ENCODE measurements at regions not wholly inside any gene's neighbourhood (a gene's known extent, or its start where the extent isn't known, plus 50 kb on each side); places are given as distances from the start of the nearest gene placed in this dataset.

DNA sequence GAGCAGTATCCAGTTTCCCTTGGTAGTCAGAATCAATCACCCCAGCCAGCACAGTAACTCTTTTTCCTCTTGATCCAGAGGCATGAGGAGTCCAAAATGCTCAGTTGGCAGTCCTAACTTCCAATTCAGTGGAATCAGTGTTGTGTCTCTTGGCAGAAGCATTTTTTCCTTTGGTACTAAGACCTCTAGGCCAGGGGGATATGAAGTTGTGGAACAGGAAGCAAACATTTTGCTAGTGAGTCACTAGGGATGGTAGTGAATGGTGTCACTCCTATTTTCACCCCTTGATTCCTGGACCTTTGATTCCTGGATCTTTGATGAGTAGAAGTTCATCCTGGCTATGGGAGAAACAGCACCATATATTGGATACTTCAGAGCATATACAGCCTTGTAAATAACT lies 70.5 kb upstream of the ALDH1A3 start:
- ChIA-PET CTCF (no interaction called here), POLR2A (no interaction called here)
- Histone ChIP-seq H3K9me3 (ENCODE audit: control insufficient read depth in 2 of 3, low read length in 3 of 3) (peaks cover 0 to 7% (median 0%) of the 10 kb centered on the region in 3 experiments), H3K36me3 (ENCODE audit: control insufficient read depth in 2 of 3, insufficient read depth in 3 of 3, low read length in 3 of 3) (no peaks in the 10 kb centered on the region), H3K27ac (ENCODE audit: low read depth, low read length) (no peak overlapping the region), H3K27me3 (ENCODE audit: control insufficient read depth in 2 of 2, insufficient read depth in 2 of 2, low read length in 2 of 2) (no peaks in the 10 kb centered on the region), H3K4me1 (ENCODE audit: control insufficient read depth in 2 of 2, insufficient read depth in 2 of 2, low read length in 2 of 2) (no peaks in the 10 kb centered on the region), H3K4me3 (ENCODE audit: low read length) (no peak overlapping the region)
- no peak overlapping the region for H3K4me3 Mint-ChIP-seq
- peaks cover 0 to 5% (median 3%) of the 10 kb centered on the region in 5 donors for H3K27me3 Mint-ChIP-seq
- peaks cover 0 to 23% (median 8%) of the 10 kb centered on the region in 11 donors for H3K9me3 Mint-ChIP-seq
- no peak for ATAC-seq
- no peak for DNase-seq
- peaks cover 0 to 7% (median 0%) of the 10 kb centered on the region in 5 donors for H3K36me3 Mint-ChIP-seq
- intact Hi-C loops (cut with micrococcal nuclease): no loop called here
- peaks cover 0 to 5% (median 0%) of the 10 kb centered on the region in 7 donors for H3K4me1 Mint-ChIP-seq
- H3K27ac Mint-ChIP-seq: no peak overlapping the region

DNA sequence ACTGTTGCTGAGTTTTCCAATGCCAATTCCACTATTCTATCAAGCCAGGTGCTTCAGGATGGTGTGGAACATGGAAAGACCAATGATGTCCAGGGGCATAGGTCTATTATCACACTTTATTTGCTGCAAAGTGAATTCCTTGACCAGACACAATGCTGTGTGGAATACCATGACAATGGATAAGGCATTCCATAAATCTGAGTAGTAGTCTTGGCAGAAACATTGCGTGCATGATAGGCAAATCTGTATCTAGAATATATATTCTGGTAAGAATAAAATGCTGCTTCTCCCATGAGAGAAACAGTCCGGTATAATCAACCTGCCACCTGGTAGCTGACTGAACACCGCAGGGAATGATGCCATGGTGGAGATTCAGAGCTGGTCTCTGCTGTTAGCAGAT lies 70.0 kb upstream of the ALDH1A3 start:
- CTCF ChIA-PET: no interaction called here
- intact Hi-C loops (cut with micrococcal nuclease): no loop called here
- no peaks in the 10 kb centered on the region for H3K36me3 ChIP-seq (ENCODE audit: control insufficient read depth in 2 of 3, insufficient read depth in 3 of 3, low read length in 3 of 3)
- H3K27me3 Mint-ChIP-seq: peaks cover 0 to 5% (median 1%) of the 10 kb centered on the region in 5 donors
- DNase-seq (no peak), ATAC-seq (no peak)
- no peak overlapping the region for H3K27ac Mint-ChIP-seq
- no peak overlapping the region for H3K27ac ChIP-seq (ENCODE audit: low read depth, low read length)
- H3K9me3 ChIP-seq (ENCODE audit: control insufficient read depth in 2 of 3, low read length in 3 of 3): peaks cover 0 to 7% (median 0%) of the 10 kb centered on the region in 3 experiments
- H3K4me1 Mint-ChIP-seq: peaks cover 0 to 5% (median 0%) of the 10 kb centered on the region in 7 donors
- POLR2A ChIA-PET: no interaction called here
- H3K4me3 Mint-ChIP-seq: no peak overlapping the region
- peaks cover 0 to 7% (median 0%) of the 10 kb centered on the region in 5 donors for H3K36me3 Mint-ChIP-seq
- H3K4me3 ChIP-seq (ENCODE audit: low read length): no peak overlapping the region
- peaks cover 0 to 23% (median 8%) of the 10 kb centered on the region in 11 donors for H3K9me3 Mint-ChIP-seq
- no peaks in the 10 kb centered on the region for H3K27me3 ChIP-seq (ENCODE audit: control insufficient read depth in 2 of 2, insufficient read depth in 2 of 2, low read length in 2 of 2)
- no peaks in the 10 kb centered on the region for H3K4me1 ChIP-seq (ENCODE audit: control insufficient read depth in 2 of 2, insufficient read depth in 2 of 2, low read length in 2 of 2)

DNA sequence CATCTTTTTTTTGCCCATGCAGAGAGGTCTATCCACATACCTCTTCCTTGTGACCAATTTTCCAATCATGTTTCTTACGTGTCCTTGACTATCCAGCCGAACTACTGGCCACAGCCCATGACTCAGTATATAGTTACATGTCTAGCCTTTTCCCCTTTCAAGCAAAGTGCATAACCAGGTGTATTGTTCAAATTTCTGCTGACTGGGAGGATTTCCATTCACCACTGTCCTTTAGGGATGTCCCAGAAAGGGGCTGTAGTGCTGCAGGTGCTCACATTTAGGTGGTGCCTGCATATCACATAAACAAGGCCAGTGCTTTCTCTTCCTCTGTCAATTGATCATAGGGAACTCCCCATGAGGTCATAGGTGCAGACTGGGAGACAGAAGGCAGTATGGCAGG lies 69.4 kb upstream of the ALDH1A3 start:
- peaks cover 0 to 7% (median 4%) of the 10 kb centered on the region in 5 donors for H3K27me3 Mint-ChIP-seq
- Histone ChIP-seq H3K27me3 (ENCODE audit: control insufficient read depth in 2 of 2, insufficient read depth in 2 of 2, low read length in 2 of 2) (no peaks in the 10 kb centered on the region), H3K36me3 (ENCODE audit: control insufficient read depth in 2 of 3, insufficient read depth in 3 of 3, low read length in 3 of 3) (no peaks in the 10 kb centered on the region), H3K4me1 (ENCODE audit: control insufficient read depth in 2 of 2, insufficient read depth in 2 of 2, low read length in 2 of 2) (no peaks in the 10 kb centered on the region), H3K9me3 (ENCODE audit: control insufficient read depth in 2 of 3, low read length in 3 of 3) (peaks cover 0 to 7% (median 0%) of the 10 kb centered on the region in 3 experiments), H3K4me3 (ENCODE audit: low read length) (no peak overlapping the region), H3K27ac (ENCODE audit: low read depth, low read length) (no peak overlapping the region)
- ChIA-PET CTCF (no interaction called here), POLR2A (no interaction called here)
- H3K4me1 Mint-ChIP-seq: peaks cover 0 to 5% (median 0%) of the 10 kb centered on the region in 7 donors
- H3K9me3 Mint-ChIP-seq: peaks cover 0 to 29% (median 8%) of the 10 kb centered on the region in 11 donors
- no peak for ATAC-seq
- no peak for DNase-seq
- H3K4me3 Mint-ChIP-seq: no peak overlapping the region
- no peak overlapping the region for H3K27ac Mint-ChIP-seq
- peaks cover 0 to 7% (median 0%) of the 10 kb centered on the region in 5 donors for H3K36me3 Mint-ChIP-seq
- intact Hi-C loops (cut with micrococcal nuclease): no loop called here

DNA sequence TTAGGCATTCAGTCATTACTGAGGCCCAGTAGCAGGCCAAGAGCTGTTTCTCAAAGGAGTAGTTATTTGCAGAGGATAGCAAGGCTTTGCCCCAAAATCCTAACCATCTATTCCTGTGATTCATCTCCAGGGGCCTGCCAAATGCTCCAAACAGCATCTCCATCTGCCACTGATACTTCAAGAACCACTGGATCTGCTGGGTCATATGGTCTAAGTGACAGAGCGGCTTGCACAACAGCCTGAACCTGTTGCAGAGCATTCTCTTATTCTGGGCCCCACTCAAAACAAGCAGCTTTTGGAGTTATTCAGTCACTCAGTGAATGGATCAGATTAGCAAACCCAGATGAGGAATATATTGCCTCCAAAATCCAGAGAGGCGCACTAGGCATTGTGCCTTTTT lies 68.8 kb upstream of the ALDH1A3 start:
- H3K4me1 ChIP-seq (ENCODE audit: control insufficient read depth in 2 of 2, insufficient read depth in 2 of 2, low read length in 2 of 2): no peaks in the 10 kb centered on the region
- H3K4me3 Mint-ChIP-seq: no peak overlapping the region

DNA sequence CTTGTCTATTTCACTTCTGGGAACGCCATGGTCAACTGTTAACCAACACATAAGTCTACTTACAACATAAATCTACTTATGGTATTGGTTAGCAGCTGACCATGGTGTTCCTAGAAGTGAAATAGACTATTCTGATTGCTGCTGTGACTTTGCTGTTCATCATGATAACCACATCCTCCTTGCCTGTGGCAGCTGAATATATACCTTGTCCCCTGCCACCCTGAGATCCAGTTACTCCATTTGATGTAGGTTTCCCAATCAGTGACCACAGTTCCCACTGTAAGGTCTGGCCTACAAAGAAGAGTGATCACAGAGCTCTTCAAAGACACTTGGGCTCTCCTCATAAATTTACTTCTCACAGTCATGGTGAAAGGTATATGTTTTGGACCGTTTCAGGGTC lies 66.8 kb upstream of the ALDH1A3 start:
- Mint-ChIP-seq H3K36me3 (peaks cover 0 to 10% (median 0%) of the 10 kb centered on the region in 5 donors), H3K27me3 (peaks cover 0 to 20% (median 8%) of the 10 kb centered on the region in 5 donors), H3K9me3 (peaks cover 0 to 24% (median 13%) of the 10 kb centered on the region in 11 donors), H3K27ac (no peak overlapping the region), H3K4me3 (no peak overlapping the region), H3K4me1 (peaks cover 0 to 5% (median 0%) of the 10 kb centered on the region in 7 donors)
- no peaks in the 10 kb centered on the region for H3K36me3 ChIP-seq (ENCODE audit: control insufficient read depth in 2 of 3, insufficient read depth in 3 of 3, low read length in 3 of 3)
- ChIA-PET CTCF (interaction anchor here (0.6 kb wide), 1 partner anchor 9 kb away, joined by 4 read pairs; no protein-coding TSS in a partner anchor), POLR2A (no interaction called here)
- H3K9me3 ChIP-seq (ENCODE audit: control insufficient read depth in 2 of 3, low read length in 3 of 3): peaks cover 0 to 2% (median 0%) of the 10 kb centered on the region in 3 experiments
- H3K4me3 ChIP-seq (ENCODE audit: low read length): no peak overlapping the region
- H3K27ac ChIP-seq (ENCODE audit: low read depth, low read length): no peak overlapping the region
- no peak for DNase-seq
- ATAC-seq: no peak
- no peaks in the 10 kb centered on the region for H3K27me3 ChIP-seq (ENCODE audit: control insufficient read depth in 2 of 2, insufficient read depth in 2 of 2, low read length in 2 of 2)
- intact Hi-C loops (cut with micrococcal nuclease): no loop called here
- H3K4me1 ChIP-seq (ENCODE audit: control insufficient read depth in 2 of 2, insufficient read depth in 2 of 2, low read length in 2 of 2): no peaks in the 10 kb centered on the region

More for the DNA sequence above, 68.8 kb upstream of the ALDH1A3 start:
- Mint-ChIP-seq H3K9me3 (peaks cover 2 to 33% (median 10%) of the 10 kb centered on the region in 11 donors), H3K36me3 (peaks cover 0 to 10% (median 0%) of the 10 kb centered on the region in 5 donors), H3K27ac (no peak overlapping the region), H3K4me1 (peaks cover 0 to 5% (median 0%) of the 10 kb centered on the region in 7 donors), H3K27me3 (peaks cover 0 to 10% (median 6%) of the 10 kb centered on the region in 5 donors)
- ATAC-seq: no peak
- Histone ChIP-seq H3K27me3 (ENCODE audit: control insufficient read depth in 2 of 2, insufficient read depth in 2 of 2, low read length in 2 of 2) (no peaks in the 10 kb centered on the region), H3K36me3 (ENCODE audit: control insufficient read depth in 2 of 3, insufficient read depth in 3 of 3, low read length in 3 of 3) (no peaks in the 10 kb centered on the region), H3K9me3 (ENCODE audit: control insufficient read depth in 2 of 3, low read length in 3 of 3) (peaks cover 0 to 7% (median 0%) of the 10 kb centered on the region in 3 experiments), H3K27ac (ENCODE audit: low read depth, low read length) (no peak overlapping the region), H3K4me3 (ENCODE audit: low read length) (no peak overlapping the region)
- ChIA-PET POLR2A (no interaction called here), CTCF (no interaction called here)
- intact Hi-C loops (cut with micrococcal nuclease): no loop called here
- no peak for DNase-seq

DNA sequence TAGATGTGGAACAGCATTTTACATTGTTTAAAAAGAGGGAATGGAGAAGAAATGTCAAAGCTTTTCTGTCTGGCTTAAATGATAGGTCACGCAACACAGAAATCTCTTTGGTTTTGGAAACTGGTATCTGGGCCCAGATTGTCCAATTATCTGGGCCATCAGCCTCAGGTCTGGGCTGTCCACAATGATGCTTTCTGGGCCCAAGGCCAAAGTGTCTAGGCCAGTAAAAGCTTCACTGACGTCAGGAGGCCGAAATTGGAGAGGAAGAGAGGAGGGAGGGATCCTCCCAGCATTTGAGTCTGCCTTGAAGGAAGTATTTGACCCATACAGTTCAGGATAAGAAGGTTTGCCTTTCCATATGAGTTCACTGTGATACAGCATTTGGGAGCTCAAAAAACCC lies 60.7 kb upstream of the ALDH1A3 start:
- CTCF ChIA-PET: no interaction called here
- Mint-ChIP-seq H3K4me3 (no peak overlapping the region), H3K27ac (no peak overlapping the region), H3K4me1 (no peaks in the 10 kb centered on the region), H3K9me3 (peaks cover 0 to 18% (median 7%) of the 10 kb centered on the region in 11 donors), H3K27me3 (peaks cover 12 to 36% (median 18%) of the 10 kb centered on the region in 5 donors), H3K36me3 (peaks cover 0 to 3% (median 0%) of the 10 kb centered on the region in 5 donors)
- no peaks in the 10 kb centered on the region for H3K9me3 ChIP-seq (ENCODE audit: control insufficient read depth in 2 of 3, low read length in 3 of 3)
- no peaks in the 10 kb centered on the region for H3K4me1 ChIP-seq (ENCODE audit: control insufficient read depth in 2 of 2, insufficient read depth in 2 of 2, low read length in 2 of 2)
- no peaks in the 10 kb centered on the region for H3K27me3 ChIP-seq (ENCODE audit: control insufficient read depth in 2 of 2, insufficient read depth in 2 of 2, low read length in 2 of 2)
- DNase-seq (no peak), ATAC-seq (no peak)
- H3K27ac ChIP-seq (ENCODE audit: low read depth, low read length): no peak overlapping the region
- H3K4me3 ChIP-seq (ENCODE audit: low read length): no peak overlapping the region
- H3K36me3 ChIP-seq (ENCODE audit: control insufficient read depth in 2 of 3, insufficient read depth in 3 of 3, low read length in 3 of 3): no peaks in the 10 kb centered on the region
- intact Hi-C loops (cut with micrococcal nuclease): no loop called here
- POLR2A ChIA-PET: no interaction called here

DNA sequence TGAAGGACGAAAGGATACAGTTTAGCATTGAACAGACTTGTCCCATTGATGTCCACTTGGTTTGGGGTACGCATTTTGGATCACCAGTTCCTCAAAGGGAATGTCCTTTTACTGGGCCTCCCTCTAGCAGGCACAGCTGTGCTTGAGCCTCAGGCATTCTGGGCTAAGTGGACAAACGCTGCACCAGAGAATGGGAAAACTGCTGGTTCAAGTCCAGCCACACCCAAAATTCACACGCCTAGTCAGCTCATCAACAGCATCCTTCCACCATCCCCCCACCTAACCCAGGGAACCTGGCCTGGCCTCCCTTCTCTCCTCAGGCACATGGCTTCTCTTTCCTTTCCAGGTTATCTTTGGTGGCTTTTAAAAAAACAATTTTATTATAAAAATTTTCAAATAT lies 59.1 kb upstream of the ALDH1A3 start:
- Mint-ChIP-seq H3K4me3 (no peak overlapping the region), H3K27me3 (peaks cover 12 to 42% (median 24%) of the 10 kb centered on the region in 5 donors), H3K4me1 (no peaks in the 10 kb centered on the region), H3K27ac (no peak overlapping the region), H3K9me3 (peaks cover 0 to 17% (median 7%) of the 10 kb centered on the region in 11 donors), H3K36me3 (peaks cover 0 to 3% (median 0%) of the 10 kb centered on the region in 5 donors)
- H3K36me3 ChIP-seq (ENCODE audit: control insufficient read depth in 2 of 3, insufficient read depth in 3 of 3, low read length in 3 of 3): no peaks in the 10 kb centered on the region
- POLR2A ChIA-PET: no interaction called here
- H3K9me3 ChIP-seq (ENCODE audit: control insufficient read depth in 2 of 3, low read length in 3 of 3): no peaks in the 10 kb centered on the region
- H3K4me1 ChIP-seq (ENCODE audit: control insufficient read depth in 2 of 2, insufficient read depth in 2 of 2, low read length in 2 of 2): no peaks in the 10 kb centered on the region
- H3K27ac ChIP-seq (ENCODE audit: low read depth, low read length): no peak overlapping the region
- intact Hi-C loops (cut with micrococcal nuclease): no loop called here
- no peak overlapping the region for H3K4me3 ChIP-seq (ENCODE audit: low read length)
- CTCF ChIA-PET: no interaction called here
- DNase-seq (no peak), ATAC-seq (no peak)
- H3K27me3 ChIP-seq (ENCODE audit: control insufficient read depth in 2 of 2, insufficient read depth in 2 of 2, low read length in 2 of 2): no peaks in the 10 kb centered on the region

Data from naive thymus-derived CD4-positive, alpha-beta T cell (primary cell).